HG03342 (cell line): ENCODE measurements at regions not wholly inside any gene's neighbourhood (a gene's known extent, or its start where the extent isn't known, plus 50 kb on each side); places are given as distances from the start of the nearest gene placed in this dataset.

ENCODE experiments used
- ATAC-seq: cut with Tn5 transposase; IDR thresholded peaks from one replicate; pipeline ENCODE4 v1.9.1; 2021; ENCODE audit warnings: mild to moderate bottlenecking, moderate library complexity; ENCODE audit not compliant: unreplicated experiment

DNA sequence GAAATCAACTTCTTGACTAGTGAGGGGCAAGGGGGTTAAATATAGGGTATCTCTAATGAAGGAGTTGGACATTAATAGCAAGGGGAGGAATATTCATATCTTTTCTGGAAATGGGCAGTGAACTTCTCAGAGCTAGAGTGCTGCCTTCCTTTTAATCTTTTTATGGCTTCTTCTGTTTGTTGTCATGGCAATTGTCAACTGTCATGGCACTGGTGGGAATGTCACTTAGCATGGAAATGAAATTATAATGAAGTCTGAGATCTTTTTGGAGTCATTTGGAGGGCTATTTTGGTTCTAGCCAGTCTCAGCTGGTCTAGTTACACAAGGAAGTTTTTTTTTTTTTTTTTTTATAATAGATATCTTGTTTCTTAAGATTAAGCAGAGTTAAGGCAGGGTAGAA, 250.2 kb downstream of the AASDHPPT start:
- no peak for ATAC-seq

DNA sequence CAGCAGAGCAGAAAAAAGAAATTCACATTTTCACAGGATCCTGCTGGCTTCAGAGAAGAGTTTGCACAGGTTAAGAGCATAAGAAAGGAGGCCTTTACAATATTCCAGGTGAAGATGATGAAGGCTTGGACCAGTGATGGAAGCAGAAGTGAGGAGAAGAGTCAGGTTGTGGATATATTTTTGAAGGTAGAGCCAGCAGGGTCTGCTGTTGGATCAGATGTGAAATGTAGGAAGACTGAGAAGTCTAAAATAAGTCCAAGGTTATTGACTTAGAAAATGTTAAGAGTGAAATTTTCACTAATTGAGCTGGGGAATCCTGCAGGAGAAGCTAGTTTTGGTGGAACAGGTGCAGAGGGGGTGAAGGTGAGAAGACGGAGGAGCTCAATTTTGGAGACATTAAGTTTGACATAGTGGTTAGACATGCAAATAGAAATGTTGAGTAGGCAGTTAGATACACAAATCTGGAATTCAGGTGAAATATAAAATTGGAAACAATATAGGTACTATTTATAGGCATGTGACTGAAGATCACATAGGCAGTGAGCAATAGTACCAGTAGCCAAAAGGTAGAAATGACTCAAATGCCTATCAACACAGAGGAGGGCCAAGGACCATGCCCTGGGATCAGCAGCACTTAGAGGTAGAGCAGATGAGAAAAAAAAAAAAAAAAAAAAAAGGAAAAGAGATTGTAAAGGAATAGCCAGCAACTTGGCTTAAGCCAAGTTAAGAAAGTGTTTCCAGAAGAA, 252.0 kb downstream of the AASDHPPT start:
- no peak for ATAC-seq

DNA sequence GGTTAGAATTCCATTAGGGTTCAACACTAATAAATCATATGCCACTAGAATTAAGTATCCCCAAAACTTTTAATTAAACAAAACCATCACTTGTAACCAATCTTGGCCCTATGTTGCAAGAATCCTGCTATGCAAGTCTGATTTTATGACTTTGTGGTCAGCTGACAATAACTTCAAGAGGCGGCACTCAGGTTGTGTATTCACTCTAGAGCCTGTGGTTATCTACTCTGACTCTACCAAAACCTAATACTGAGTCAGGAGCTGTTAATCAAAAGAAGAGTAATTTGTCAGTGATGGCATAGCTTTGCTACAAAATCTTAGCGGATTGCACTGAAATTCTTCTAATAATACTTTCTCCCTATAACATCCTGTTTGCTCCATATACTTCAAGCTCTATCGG, 253.7 kb downstream of the AASDHPPT start:
- no peak for ATAC-seq

DNA sequence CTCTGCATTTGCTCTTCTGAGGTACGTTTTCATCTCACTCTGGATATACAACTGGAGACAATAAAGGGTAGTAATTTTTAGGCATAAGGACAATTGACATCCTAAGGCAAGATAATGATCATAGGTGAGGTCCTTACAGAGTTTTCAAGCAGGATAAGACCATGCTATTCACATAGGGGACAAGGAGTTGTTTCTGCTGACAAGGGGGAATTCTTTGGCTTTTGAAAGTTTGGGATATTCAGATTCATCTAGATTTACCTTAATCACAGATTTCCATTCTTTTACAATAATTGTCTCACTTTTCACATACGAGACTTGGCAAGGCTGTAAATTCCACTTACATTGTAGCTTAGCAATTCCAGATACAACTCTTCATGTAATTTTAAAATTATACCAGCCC, 256.2 kb downstream of the AASDHPPT start:
- ATAC-seq: no peak

DNA sequence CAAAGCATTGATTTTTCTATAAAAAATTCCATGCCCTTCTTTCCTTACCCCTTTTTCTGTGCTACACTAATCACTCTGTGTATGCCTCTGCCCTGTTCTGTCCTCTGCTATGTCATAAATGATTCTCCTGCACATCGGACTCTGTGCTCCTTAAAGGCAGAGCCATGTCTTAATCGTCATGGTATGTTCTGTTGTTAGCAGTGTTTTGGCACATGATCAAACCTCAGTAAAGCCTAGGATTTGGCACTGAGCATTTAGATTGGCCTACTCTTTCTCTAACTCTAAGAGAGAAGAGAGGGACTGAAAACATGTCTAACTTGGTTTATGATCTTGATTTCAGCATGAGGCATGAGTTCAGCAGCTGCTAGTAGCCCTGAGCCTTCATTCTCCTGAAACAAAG, 266.9 kb downstream of the AASDHPPT start:
- no peak for ATAC-seq

DNA sequence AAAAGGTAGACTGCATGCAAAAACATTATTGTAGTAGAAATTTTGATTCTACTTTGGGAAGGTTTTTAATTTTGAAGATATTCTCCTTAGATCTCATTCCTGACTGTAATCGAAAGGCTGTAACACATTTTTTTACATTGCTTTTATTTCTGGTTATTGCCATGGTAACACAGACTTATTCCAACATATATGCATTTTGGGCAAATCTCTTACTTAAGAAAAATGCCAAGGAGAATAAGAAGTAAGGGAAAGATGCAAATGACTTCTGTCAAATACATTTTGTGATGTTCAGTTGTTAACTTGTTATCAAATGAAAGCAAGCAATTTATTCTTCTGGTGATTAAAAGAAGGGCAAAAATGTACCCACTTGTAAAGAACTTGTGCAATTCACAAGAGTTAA, 267.5 kb downstream of the AASDHPPT start:
- no peak for ATAC-seq

DNA sequence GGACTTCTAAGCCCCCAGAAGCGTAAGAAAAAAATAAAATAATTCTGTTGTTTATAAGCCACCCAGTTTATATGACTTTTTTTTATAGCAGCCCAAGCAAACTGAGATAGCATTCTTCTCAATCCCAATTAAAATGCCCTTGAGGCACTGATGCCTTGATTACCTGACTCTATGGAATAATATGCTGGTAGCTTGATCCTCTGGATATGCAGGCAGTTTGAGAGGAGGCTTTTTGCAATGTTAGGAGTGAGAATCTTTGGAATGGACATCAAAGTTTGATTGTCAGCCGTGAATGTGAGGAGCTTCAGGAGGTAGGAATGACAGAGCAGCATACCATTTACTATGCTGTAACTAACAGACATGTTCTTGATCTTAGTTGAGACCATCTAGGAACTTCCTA, 275.6 kb downstream of the AASDHPPT start:
- ATAC-seq: no peak

DNA sequence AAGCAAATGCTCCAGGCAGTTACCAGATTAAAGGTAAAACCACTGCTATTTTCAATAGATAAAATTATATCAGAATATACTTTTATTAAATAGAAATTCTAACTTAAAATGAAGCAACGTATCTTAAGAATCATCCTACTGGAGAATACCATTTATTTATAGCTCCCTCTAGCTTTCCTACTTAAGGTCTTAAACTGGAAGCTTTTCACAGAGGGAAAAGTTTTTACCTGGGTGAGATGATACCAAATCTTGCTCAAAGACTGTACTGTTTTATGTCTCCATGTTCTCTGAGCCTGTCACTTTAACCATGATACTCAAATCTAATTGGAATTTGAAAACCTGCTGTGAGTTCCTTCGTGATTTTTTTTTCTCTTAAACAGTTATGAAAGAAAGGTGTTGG, 291.8 kb downstream of the AASDHPPT start:
- ATAC-seq: no peak

DNA sequence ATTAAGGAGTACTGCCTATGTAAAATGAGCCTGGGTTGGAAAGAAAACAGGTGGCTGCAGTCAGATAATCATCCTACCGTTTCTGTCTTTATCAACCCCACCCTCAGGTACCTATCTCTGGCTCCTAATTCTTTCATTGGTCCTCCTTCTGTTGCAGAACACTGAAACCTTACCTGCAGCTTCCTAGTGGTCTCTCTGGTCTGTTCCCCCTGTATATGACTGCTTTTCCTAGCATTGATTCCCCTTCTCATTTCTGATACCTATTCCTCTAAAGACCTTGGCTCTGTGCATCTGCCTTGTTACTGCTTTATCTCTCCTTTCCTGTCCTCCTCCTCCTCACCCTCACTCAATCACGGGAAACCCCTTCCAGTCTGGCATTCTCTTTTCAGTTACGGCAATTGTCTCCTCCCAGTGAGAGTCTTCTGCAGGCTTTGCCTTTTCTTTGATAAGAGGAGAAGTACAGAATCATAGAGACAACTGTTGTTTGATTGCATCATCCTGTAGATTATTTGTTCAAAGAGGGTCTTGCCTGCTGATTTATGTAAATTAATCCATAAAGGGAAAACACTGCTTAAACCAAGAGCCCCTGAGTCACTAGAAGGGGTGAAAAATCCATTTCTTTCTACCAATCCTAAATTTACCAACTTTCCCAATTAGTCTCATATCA, 301.2 kb downstream of the AASDHPPT start:
- ATAC-seq: no peak

DNA sequence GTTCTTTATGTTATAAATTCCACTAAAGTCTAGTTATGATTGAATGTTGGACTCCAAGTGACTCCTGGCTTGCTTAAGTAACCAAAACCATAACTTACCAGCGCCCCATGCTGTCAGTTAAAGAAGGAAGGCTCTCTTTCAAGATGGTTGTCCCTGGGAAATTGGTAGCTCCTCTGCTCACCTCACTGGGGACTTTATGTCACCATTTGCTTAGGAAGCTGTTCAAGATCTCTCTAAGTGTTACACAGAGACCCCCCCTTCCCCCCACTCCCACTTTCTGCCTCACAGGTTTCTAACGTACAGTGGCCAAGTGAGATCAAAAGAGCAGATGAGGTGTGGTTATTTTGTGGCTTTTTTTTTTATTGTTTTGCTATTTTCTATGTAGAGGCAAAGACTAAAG, 301.8 kb downstream of the AASDHPPT start:
- ATAC-seq: no peak

DNA sequence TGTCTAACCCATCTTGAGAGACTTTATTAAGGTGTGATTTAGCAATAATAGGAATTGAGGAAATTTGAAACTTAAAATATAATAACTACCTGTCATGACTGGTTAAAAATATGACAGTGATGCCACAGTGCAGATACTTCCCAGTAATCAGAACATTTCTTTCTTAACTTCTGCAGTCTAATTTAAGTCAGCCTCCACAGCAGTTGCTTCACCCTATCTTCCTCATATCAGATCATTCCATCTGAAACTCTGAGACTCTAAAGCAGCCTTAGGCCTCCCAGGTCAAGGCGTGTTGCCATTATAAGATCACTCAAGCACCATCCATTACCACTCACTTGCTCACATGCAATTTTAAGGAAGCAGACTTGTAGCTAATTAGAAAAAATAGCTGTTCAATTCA, 302.2 kb downstream of the AASDHPPT start:
- ATAC-seq: no peak

DNA sequence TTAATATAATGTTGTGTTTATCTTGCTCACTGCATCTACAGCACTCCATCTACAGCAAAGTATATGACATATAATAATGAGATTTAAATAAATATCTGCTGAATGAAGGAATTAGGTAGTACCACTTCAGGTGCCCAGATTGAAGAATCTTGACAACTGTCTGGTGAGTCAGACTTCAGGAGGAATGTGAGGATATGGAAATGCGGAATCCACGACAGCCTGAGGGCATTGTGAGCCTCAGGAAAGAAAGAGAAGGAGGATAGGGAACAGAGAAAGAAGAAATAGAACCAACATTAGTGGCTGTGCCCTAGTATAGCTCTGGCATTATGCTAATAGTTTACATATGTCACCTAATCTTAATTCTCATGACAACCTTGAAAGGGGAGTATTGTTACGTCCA, 304.4 kb downstream of the AASDHPPT start:
- ATAC-seq: no peak

DNA sequence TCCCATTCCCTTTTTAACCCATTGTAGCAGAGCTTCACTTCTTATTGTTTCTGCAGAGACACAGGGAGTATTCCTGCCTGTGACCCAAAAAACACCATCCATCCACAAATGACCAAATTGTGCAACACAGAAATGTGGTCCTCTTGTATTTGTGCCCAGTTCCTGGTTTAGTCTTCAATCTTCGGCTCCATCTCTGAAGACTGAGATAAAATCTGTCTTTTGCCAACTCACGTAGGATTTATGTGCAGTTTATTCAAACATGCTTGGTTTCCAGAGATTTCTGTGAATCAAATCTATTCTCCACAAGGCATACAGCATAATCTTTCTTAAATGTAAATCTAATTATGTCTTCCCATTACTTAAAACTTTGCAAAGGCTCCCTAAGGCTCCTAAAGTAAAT, 307.0 kb downstream of the AASDHPPT start:
- no peak for ATAC-seq

DNA sequence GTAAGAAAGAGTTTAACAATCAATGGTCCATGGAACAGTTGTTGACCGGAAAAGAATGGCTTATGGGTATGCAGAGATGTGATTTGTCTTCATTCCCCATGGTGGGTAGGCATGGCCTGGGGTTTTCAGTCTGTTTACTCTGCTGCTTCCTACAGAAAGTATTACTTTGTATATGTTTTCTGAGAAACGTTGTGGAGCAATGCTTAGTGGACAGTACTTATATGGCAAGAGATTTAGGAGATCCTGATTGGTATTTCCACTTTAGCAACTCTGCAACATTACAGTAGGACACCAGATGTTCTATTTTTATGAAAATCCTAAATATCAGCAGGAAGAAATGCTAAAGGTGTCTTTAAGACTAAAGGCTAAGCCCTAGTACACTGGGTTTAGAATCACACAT, 309.1 kb downstream of the AASDHPPT start:
- no peak for ATAC-seq

DNA sequence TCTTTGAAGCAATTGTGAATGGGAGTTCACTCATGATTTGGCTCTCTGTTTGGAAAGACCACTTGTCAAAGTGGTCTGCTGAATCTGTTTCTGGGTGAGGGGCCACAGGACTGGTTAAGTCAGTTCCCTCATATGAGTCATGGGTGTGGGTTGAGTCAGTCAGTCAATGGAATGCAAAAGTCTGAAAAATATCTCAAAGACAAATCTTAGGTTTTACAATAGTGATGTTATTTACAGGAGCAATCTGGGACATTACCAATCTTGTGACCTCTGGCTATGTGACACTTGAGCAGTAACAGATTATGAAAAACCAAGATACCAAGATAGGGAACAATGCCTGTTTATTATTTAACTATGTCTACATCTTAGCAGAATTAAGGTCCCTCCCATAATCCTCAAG, 311.6 kb downstream of the AASDHPPT start:
- no peak for ATAC-seq

DNA sequence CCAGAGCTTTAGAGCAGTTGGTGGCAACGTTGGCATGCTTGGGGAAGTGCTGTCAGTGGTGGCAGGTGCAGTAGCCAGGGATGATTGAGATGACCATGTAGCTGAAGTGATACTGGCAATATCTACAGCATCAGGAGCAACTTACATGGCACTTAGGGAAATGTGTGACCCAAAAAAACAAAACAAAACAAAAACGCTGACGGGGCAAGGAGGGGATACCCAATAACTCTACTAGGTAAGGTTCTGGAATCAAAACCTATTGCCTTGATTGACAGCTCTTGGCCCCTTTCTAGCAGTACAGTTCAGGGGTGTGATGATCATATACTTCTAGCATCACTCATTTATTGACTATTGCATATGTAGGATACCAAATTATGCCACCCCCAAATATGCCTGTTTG, 312.6 kb downstream of the AASDHPPT start:
- no peak for ATAC-seq

DNA sequence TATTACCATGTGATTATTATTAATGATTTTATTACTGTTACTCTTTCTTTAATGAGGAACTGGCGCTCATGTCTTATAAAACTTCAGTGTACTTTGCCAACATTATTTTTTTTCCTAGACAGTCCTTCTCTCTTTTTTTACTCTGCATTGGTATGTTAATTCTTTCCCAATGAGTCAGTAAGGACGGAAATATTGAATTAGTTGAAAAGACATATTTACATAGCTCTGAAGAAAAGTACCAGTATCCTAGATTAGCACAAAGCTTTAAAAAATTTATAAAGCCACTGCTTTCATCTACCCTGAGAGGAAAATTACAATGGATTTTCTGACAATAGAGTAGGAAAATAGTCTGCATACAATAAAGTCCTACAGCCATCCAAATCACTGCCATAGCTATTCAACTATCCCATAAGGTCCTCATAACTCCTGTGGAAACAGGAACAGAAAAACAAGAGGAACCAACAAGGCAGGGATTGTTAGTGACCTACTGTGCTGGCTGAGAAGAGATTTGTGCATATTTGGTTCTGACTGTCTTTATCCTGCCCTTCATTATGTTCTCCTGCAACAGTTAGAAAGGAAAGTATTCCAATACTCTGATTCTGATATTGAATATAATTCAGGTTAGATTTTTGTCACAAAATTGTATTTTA, 314.4 kb downstream of the AASDHPPT start:
- ATAC-seq: no peak

DNA sequence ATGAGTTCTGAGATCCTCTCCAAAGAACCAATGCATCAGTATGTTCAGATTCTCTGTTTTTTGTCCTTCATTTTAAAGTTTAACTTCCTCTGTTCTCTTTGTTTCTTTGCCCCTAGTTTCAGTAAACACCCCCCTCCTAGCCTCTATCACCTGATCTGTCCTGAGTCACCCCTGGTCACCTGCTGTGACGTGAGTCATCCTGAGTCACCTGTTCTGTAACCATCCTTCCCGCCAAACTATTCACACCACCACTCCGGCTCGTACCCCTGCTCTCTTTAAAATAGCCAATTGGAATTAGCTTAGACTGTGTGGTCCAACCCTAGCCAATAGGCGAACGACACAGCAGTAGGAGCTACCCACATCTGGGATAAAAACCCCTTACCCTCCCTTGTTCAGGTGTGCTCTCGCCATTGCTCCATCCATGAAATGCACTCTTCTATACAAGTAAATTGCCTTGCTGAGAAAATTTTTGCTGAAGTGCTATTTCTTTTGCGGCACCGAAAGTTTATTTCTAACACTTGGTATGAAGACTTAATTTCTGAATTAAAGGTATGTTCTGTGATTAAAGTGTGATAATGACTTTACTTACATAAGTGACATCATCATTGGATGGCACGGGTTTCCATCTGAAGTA, 318.4 kb downstream of the AASDHPPT start:
- ATAC-seq: no peak

DNA sequence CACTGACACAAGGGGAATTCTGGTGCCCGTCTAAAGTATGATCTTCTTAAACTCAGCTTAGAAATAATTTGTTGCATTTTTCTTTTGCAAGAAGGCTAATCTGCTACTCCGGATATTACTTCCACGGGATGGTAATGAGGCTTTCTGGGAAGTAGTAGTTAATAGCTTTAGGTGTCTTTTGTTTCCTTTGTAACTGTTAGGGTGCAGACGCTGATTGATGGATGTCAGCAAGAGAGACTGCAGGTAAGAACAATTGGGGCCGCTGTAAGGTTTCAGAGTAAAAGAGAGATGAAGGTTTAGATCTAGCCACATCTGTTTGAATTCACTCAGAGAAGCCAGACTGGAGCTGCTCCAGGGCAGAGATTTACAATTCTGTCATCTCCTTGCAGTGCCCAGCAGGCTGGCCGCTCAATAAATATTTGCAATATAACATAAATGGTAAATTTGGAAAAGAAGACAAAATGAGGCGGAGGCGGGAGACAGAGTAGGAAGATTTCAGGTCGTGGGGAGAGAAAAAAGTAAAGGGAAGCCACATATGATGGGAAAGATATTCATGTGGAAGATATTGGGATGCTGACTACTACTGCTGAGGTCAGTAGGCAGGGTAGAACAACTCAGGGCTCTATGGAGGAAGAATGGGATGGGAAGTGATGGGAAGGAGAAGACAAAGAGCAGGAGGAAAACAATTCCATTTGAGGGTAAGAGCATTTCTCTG, 320.5 kb downstream of the AASDHPPT start:
- ATAC-seq: no peak

DNA sequence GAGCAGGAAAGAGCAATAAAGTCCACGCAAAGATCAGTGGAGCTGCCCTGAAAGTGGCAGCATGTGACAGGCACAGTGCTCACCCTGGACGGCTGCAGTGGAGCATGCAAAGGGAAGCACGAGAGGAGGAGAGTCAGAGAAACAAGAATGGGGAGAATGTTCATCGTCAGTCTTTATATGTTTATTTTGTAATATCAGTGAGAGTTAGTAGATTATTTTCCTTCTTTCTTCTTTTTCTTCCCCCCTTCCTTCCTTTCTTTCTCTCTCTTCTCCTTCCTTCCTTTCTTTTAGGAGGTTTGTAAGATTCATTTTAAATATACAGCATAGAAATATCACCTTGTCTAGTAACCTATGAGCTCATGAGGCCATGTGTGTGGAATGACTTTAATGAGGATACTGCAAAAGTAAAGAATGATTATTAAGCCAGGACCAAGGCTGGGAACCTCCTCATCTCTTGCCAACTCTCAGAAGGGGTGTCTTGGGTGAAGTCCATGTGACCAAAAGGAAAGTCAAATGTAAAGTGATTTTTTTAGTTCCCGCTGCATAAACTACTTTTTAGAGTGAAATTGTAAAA, 321.1 kb downstream of the AASDHPPT start:
- no peak for ATAC-seq

DNA sequence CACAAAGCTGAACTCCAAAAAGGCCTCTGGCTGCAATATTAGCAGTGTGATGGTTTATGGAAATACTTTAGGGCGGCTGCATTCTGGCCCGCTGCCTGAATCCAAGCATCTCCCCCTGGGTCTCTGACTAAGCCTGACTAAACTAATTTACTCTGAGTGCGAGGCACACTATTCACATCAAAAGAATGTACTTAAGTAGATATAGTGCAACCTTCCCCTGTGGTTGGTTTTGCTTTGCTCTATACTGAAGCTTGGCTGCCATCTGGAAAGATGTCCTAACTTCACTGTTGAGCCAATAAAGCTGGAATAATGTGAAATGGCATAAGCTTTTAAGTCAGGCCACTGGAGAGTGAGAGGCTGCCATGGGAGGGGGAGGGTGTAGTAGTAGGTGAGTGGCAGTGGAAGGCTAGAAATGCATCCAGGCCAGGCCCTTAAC, 321.6 kb downstream of the AASDHPPT start:
- ATAC-seq: no peak
